ENCODE measurements at regions not wholly inside any gene's neighbourhood (a gene's known extent, or its start where the extent isn't known, plus 50 kb on each side); places are given as distances from the start of the nearest gene placed in this dataset.

DNA sequence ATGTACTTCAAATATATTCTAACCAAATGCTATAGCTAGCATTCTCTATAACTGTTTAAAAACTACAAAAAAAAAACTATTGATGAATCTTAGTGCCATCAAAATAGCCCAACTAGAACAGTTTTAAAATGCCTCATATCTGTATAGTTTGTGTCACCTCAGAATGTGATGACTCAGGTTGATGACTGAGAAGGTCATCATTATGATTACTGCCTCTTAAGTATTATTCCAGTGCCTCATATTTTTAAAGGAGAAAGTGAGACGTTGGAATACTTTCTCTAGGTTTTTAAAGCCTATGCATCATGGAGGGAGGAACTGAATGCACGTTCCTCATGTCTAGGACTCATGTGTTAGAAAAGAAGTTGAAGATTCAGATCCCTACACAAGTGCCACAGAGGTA is 88.2 kb downstream of the TMA16 start:
- no peak for DNase-seq

DNA sequence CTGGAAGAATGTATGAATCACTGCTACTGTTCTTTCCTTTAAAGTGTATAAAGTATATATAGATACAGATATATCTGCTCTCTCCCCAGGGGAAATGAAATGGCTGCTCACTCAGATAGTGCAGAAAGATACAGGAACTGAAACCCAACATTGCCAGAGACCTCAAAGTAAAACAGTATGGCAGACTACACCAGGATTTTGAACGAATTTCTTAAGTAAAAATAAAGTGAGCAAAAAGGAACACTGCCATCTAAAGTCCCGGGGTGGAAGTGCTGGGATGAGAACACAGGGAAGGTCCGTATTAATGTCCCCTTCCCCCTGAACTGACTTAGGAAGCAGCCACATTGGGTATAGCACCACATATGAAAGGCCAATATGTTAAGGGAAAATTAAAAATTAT is 93.4 kb downstream of the TMA16 start:
- DNase-seq, result no peak

DNA sequence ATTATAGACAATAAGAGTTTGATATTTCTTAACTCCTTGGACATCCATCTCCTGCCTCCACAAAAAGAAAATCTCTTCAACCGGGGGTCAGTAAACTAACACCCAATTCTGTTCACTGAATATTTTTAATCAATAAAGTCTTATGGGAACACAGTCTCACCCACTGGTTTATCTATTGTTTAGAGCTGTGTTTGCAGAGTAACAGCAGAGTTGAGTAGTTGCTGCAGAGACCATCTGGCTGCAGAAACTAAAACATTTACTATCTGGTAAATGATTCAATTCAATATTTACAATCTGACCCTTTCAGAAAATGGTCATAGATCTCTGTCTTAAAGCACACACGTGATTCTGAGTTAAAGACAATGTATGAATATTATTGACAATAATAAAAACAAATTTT is 94.0 kb downstream of the TMA16 start:
- DNase-seq, result no peak

DNA sequence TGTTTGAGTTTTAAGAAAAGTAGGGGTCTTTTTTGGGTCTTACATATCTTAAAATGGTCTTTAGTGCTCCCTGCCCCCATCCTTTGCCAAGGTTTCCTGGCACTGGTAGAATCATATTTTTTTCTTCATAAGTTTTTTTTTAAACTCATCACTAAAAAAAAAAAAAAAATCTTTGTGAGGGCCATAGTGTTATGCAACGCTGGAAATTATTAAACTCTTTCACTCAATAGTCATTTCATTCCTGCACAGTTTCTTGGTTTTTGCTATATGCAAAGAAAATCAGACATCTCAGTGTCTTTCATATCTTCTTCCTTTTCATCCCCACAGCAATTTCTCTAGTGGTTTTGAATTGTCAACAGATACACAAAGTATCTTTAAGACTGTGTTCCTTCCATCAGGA is 95.6 kb downstream of the TMA16 start:
- DNase-seq, result no peak

DNA sequence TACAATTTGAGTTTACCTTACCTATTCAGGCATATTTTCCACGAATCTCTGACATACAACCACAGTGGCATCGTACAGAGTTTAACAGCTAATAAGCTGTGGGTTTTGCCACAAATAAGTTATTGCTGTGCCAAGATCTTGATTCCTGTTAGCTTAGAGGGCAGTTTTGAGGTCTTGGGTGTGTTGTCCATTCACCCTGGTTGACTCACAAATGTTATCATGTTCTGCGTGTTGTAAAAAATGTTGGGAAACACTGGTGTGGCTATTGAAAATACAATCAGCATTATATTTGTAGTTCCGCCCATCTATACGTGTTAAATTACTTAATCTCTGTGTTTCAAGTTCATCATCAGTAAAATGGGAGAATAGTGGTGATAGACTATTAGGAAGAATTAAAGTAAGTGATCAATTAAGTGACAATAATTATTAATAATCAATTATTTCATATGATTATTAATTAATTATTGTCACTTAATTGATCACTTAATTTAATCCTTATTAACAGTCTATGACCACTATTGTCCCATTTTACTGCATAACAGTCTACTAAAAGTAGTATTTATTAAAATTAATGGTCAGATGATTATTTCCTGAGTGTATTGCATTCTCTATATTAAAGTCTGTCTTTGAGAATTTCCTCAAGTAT is 96.3 kb downstream of the TMA16 start:
- DNase-seq, result no peak

DNA sequence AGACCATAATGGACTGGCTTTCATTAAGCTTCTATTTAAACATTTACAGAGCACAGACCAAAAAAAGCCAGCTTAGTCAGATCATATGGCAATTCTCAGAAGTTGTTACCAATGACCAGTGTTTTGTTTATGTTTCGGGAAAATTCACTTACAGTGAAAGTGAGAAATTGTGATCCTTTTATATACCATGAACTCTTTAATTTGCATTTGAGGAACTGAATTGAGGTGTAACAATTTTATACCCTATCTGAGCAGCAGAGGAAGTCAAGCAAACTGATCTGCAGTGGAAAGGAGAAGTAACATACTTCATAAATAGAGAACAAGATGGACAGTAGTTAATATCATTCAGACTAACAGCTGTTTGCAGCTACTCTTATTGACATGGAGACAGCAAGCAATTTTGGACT is 97.1 kb downstream of the TMA16 start:
- DNase-seq, result no peak

GRCh38 chr4:163592212-163592611 is 97.7 kb downstream of the TMA16 start:
- no peak for DNase-seq

- DNase-seq, result no peak
These were observed 101.1 kb downstream of the TMA16 start for GRCh38 chr4:163595580-163595979.

DNA sequence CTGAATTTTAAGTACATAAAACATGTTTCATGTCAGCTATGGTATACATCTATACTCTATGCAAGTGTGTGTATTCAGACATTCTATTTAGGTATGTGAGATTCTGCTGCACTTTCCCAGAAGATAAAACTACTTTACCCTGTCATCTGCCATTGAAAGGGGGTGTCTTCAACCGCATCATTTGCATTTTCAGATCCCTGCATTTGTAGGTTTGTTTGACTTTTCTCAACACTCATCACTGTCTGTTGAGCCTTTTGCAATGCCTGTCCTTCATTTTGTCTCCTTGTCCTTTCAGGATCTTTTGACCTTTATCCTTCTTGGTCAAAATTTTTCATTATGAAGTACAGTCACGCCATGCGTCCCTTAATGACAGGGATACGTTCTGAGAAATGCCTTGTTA is 103.5 kb downstream of the TMA16 start:
- no peak for DNase-seq

GRCh38 chr4:163598489-163598888 is 104.0 kb downstream of the TMA16 start:
- DNase-seq, result no peak

- DNase-seq, result no peak
These were observed 106.2 kb downstream of the TMA16 start for GRCh38 chr4:163600727-163601126.

- DNase-seq, result no peak
These were observed 108.8 kb downstream of the TMA16 start for GRCh38 chr4:163603257-163603656.

- DNase-seq, result peak in 1 of 56 donors; percentile 2
These were observed 112.6 kb downstream of the TMA16 start for GRCh38 chr4:163606896-163607691.

DNA sequence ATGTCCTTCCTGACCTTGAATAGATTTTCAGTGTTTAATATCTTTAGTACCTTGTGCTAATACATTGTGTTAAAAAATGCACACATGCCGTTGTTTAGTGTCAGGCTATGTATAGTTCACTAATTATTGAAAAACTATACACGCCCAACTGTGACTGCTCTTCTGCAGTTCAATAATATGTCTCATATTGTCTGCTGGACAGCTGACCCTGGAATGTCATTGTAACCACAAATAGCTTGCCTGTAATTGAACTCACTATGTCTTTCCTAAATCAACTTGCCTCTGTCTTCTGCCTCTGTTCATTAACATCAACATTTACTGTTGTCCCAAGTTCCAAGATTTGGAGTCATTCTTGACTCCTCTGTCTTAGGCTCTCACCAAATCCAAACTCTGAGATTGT is 114.5 kb downstream of the TMA16 start:
- no peak for DNase-seq

- no peak for DNase-seq
These were observed 116.2 kb downstream of the TMA16 start for GRCh38 chr4:163610648-163611047.

GRCh38 chr4:163611182-163611581 is 116.7 kb downstream of the TMA16 start:
- DNase-seq, result no peak

GRCh38 chr4:163611784-163612445 is 117.4 kb downstream of the TMA16 start:
- no peak for DNase-seq

GRCh38 chr4:163612762-163613161 is 118.3 kb downstream of the TMA16 start:
- no peak for DNase-seq

DNA sequence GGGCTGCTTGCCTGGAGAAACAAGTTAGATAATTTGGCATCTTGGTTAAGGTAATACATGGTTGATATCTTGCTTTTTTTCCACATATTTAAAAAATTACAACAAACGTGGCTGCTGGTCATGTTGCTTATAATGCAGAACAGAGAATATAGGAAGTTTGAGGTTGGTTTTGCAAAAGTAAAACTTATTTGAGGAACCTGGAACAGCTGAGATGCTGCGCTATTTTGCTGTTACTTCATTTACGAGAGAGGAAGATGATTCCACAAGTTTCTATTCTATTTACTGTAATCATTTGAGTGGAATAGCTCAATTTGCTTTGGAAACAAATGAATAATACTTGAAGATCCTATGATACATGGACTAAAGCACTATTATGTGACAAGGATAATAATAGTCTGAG is 118.9 kb downstream of the TMA16 start:
- no peak for DNase-seq

GRCh38 chr4:163614866-163615265 is 120.4 kb downstream of the TMA16 start:
- no peak for DNase-seq

DNA sequence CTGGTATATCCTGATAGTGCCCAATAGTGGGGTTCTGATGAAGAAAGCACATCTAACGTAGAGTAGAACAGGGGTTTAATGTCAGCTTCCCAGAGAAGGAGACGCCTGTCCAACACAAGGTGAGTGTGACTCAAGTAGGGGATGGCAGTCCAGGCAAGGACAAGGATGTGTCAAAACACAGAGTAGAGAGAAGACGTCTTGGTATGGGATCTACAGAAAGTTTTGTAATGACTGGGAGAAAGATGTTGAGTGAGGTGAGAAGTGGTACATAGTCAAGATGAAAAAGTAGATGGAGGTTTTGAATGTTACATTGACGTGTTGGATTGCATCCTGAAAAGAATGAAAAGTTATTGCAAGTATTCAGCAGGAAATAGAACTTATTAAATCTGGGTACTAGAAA is 124.4 kb downstream of the TMA16 start:
- no peak for DNase-seq

GRCh38 chr4:163620738-163621137 is 126.2 kb downstream of the TMA16 start:
- DNase-seq, result no peak

GRCh38 chr4:163621821-163622220 is 127.3 kb downstream of the TMA16 start:
- no peak for DNase-seq
